Stimulated activated CD8-positive, alpha-beta memory T cell treated with anti-CD3 and anti-CD28 coated beads, Interleukin-2, amount 100 ng/mL, for 1 hour (primary cell): ENCODE measurements at regions not wholly inside any gene's neighbourhood (a gene's known extent, or its start where the extent isn't known, plus 50 kb on each side); places are given as distances from the start of the nearest gene placed in this dataset.
"Not testable (repeated sequence)": the region's sequence is repeated elsewhere in the genome, so short reads cannot be mapped to it uniquely, and the experiment has no call there.

Source experiments
- DNase-seq, 2 donors: peaks; one replicate each; pipeline ENCODE4 v3.0.0-alpha.2; 2020; ENCODE audit warnings: low read depth in 2 of 2

GRCh38 chrX:63466690-63467089, 115.6 kb upstream of the SPIN4 start:
- no peak for DNase-seq

- no peak for DNase-seq
Measured at GRCh38 chrX:63458981-63459380, 107.8 kb upstream of the SPIN4 start.

GRCh38 chrX:63453571-63453970, 102.4 kb upstream of the SPIN4 start:
- DNase-seq: no peak

GRCh38 chrX:63441717-63442116, 90.6 kb upstream of the SPIN4 start:
- DNase-seq: no peak

GRCh38 chrX:63439580-63439979, 88.4 kb upstream of the SPIN4 start:
- no peak for DNase-seq

- no peak for DNase-seq
Measured at GRCh38 chrX:63436865-63437264, 85.7 kb upstream of the SPIN4 start.

- no peak for DNase-seq
Measured at GRCh38 chrX:63434665-63435064, 83.5 kb upstream of the SPIN4 start.

GRCh38 chrX:63434206-63434605, 83.1 kb upstream of the SPIN4 start:
- no peak for DNase-seq

GRCh38 chrX:63430026-63430425, 78.9 kb upstream of the SPIN4 start:
- no peak for DNase-seq

GRCh38 chrX:63428348-63428747, 77.2 kb upstream of the SPIN4 start:
- DNase-seq: no peak

GRCh38 chrX:63426519-63426918, 75.4 kb upstream of the SPIN4 start:
- no peak for DNase-seq

- no peak for DNase-seq
Measured at GRCh38 chrX:63424063-63424462, 72.9 kb upstream of the SPIN4 start.

GRCh38 chrX:63421411-63421810, 70.3 kb upstream of the SPIN4 start:
- DNase-seq: no peak

GRCh38 chrX:63418211-63418610, 67.1 kb upstream of the SPIN4 start:
- DNase-seq: no peak

GRCh38 chrX:63417649-63418048, 66.5 kb upstream of the SPIN4 start:
- DNase-seq: no peak

GRCh38 chrX:63409934-63410333, 58.8 kb upstream of the SPIN4 start:
- not testable (repeated sequence) for DNase-seq

- DNase-seq: no peak
Measured at GRCh38 chrX:63408050-63408449, 56.9 kb upstream of the SPIN4 start.

- no peak for DNase-seq
Measured at GRCh38 chrX:63404332-63404731, 53.2 kb upstream of the SPIN4 start.

- no peak for DNase-seq
Measured at GRCh38 chrX:63402106-63402505, 51.0 kb upstream of the SPIN4 start.
